Stomach smooth muscle (tissue), 2 donors: ENCODE measurements at regions not wholly inside any gene's neighbourhood (a gene's known extent, or its start where the extent isn't known, plus 50 kb on each side); places are given as distances from the start of the nearest gene placed in this dataset.

Source experiments
- H3K27ac ChIP-seq: one replicate; pipeline ENCODE4 v1.7.0; 2013; ENCODE audit warnings: mild to moderate bottlenecking, low read length, inconsistent platforms
- H3K27me3 ChIP-seq, 2 donors: one replicate each; pipeline ENCODE4 v1.7.0; 2013; ENCODE audit warnings: low read length in 2 of 2; ENCODE audit not compliant: insufficient read depth in 2 of 2, control insufficient read depth in 1 of 2
- H3K36me3 ChIP-seq, 2 donors: one replicate each; pipeline ENCODE4 v1.7.0; 2013; ENCODE audit warnings: low read length in 2 of 2; ENCODE audit not compliant: control insufficient read depth in 2 of 2, insufficient read depth in 2 of 2
- H3K4me1 ChIP-seq: one replicate; pipeline ENCODE4 v1.7.0; 2013; ENCODE audit warnings: low read length; ENCODE audit not compliant: control insufficient read depth, insufficient read depth
- H3K4me3 ChIP-seq, 2 donors: one replicate each; pipeline ENCODE4 v1.7.0; 2013; ENCODE audit warnings: low read length in 2 of 2
- H3K9ac ChIP-seq, 2 donors: one replicate each; pipeline ENCODE4 v1.7.0; 2013; ENCODE audit warnings: low read length in 2 of 2, mild to moderate bottlenecking in 1 of 2
- H3K9me3 ChIP-seq, 2 donors: one replicate each; pipeline ENCODE4 v1.7.0; 2013; ENCODE audit warnings: low read length in 2 of 2; ENCODE audit not compliant: control insufficient read depth in 2 of 2
- donor health status: healthy.
- donor health status: Pancreatic carcinoma.

- Histone ChIP-seq H3K27ac (no peak overlapping the region), H3K36me3 (no peaks in the 10 kb centered on the region), H3K4me3 (no peak overlapping the region), H3K27me3 (peaks cover 0 to 2% of the 10 kb centered on the region in 2 donors), H3K4me1 (no peaks in the 10 kb centered on the region), H3K9me3 (peaks cover 0 to 2% of the 10 kb centered on the region in 2 donors), H3K9ac (no peak overlapping the region)
Observed at GRCh38 chrX:20463296-20464075, 196.8 kb upstream of the RPS6KA3 start.

- Histone ChIP-seq H3K4me1 (no peaks in the 10 kb centered on the region), H3K27me3 (peaks cover 0 to 2% of the 10 kb centered on the region in 2 donors), H3K27ac (no peak overlapping the region), H3K36me3 (no peaks in the 10 kb centered on the region), H3K9ac (no peak overlapping the region), H3K4me3 (no peak overlapping the region), H3K9me3 (peaks cover 0 to 2% of the 10 kb centered on the region in 2 donors)
Observed at GRCh38 chrX:20461576-20461975, 194.9 kb upstream of the RPS6KA3 start.

GRCh38 chrX:20461002-20461401 is 194.3 kb upstream of the RPS6KA3 start:
- H3K4me3 ChIP-seq: no peak overlapping the region
- peaks cover 0 to 2% of the 10 kb centered on the region in 2 donors for H3K9me3 ChIP-seq
- no peak overlapping the region for H3K9ac ChIP-seq
- no peaks in the 10 kb centered on the region for H3K36me3 ChIP-seq
- H3K27me3 ChIP-seq: peaks cover 0 to 2% of the 10 kb centered on the region in 2 donors
- no peaks in the 10 kb centered on the region for H3K4me1 ChIP-seq
- H3K27ac ChIP-seq: no peak overlapping the region

GRCh38 chrX:20459410-20460350 is 193.0 kb upstream of the RPS6KA3 start:
- H3K36me3 ChIP-seq: no peaks in the 10 kb centered on the region
- H3K9me3 ChIP-seq: no peaks in the 10 kb centered on the region
- no peak overlapping the region for H3K4me3 ChIP-seq
- H3K27me3 ChIP-seq: peaks cover 0 to 2% of the 10 kb centered on the region in 2 donors
- H3K9ac ChIP-seq: no peak overlapping the region
- H3K27ac ChIP-seq: no peak overlapping the region
- no peaks in the 10 kb centered on the region for H3K4me1 ChIP-seq

GRCh38 chrX:20456971-20457370 is 190.3 kb upstream of the RPS6KA3 start:
- H3K36me3 ChIP-seq: no peaks in the 10 kb centered on the region
- H3K9me3 ChIP-seq: no peaks in the 10 kb centered on the region
- H3K4me1 ChIP-seq: no peaks in the 10 kb centered on the region
- no peak overlapping the region for H3K9ac ChIP-seq
- no peaks in the 10 kb centered on the region for H3K27me3 ChIP-seq
- no peak overlapping the region for H3K27ac ChIP-seq
- no peak overlapping the region for H3K4me3 ChIP-seq

GRCh38 chrX:20455001-20455400 is 188.3 kb upstream of the RPS6KA3 start:
- Histone ChIP-seq H3K4me3 (no peak overlapping the region), H3K36me3 (no peaks in the 10 kb centered on the region), H3K9me3 (no peaks in the 10 kb centered on the region), H3K27me3 (no peaks in the 10 kb centered on the region), H3K9ac (no peak overlapping the region), H3K4me1 (no peaks in the 10 kb centered on the region), H3K27ac (no peak overlapping the region)

GRCh38 chrX:20454117-20454516 is 187.4 kb upstream of the RPS6KA3 start:
- Histone ChIP-seq H3K36me3 (no peaks in the 10 kb centered on the region), H3K4me3 (no peak overlapping the region), H3K9ac (no peak overlapping the region), H3K27ac (no peak overlapping the region), H3K27me3 (no peaks in the 10 kb centered on the region), H3K4me1 (no peaks in the 10 kb centered on the region), H3K9me3 (no peaks in the 10 kb centered on the region)

- Histone ChIP-seq H3K9me3 (no peaks in the 10 kb centered on the region), H3K27ac (no peak overlapping the region), H3K4me1 (no peaks in the 10 kb centered on the region), H3K27me3 (no peaks in the 10 kb centered on the region), H3K9ac (no peak overlapping the region), H3K36me3 (no peaks in the 10 kb centered on the region), H3K4me3 (no peak overlapping the region)
Observed at GRCh38 chrX:20452487-20452886, 185.8 kb upstream of the RPS6KA3 start.

- Histone ChIP-seq H3K36me3 (no peaks in the 10 kb centered on the region), H3K4me1 (no peaks in the 10 kb centered on the region), H3K27ac (no peak overlapping the region), H3K4me3 (no peak overlapping the region), H3K9ac (no peak overlapping the region), H3K9me3 (no peaks in the 10 kb centered on the region), H3K27me3 (no peaks in the 10 kb centered on the region)
Observed at GRCh38 chrX:20451929-20452328, 185.2 kb upstream of the RPS6KA3 start.

GRCh38 chrX:20445109-20445508 is 178.4 kb upstream of the RPS6KA3 start:
- no peak overlapping the region for H3K9ac ChIP-seq

More at GRCh38 chrX:20445109-20445508, 178.4 kb upstream of the RPS6KA3 start:
- H3K4me1 ChIP-seq: no peaks in the 10 kb centered on the region
- H3K36me3 ChIP-seq: no peaks in the 10 kb centered on the region
- H3K9me3 ChIP-seq: no peaks in the 10 kb centered on the region
- peaks cover 0 to 4% of the 10 kb centered on the region in 2 donors for H3K27me3 ChIP-seq
- H3K4me3 ChIP-seq: no peak overlapping the region
- H3K27ac ChIP-seq: no peak overlapping the region
